GM23248 (cell line): ENCODE measurements at regions not wholly inside any gene's neighbourhood (a gene's known extent, or its start where the extent isn't known, plus 50 kb on each side); places are given as distances from the start of the nearest gene placed in this dataset.
"Not testable (repeated sequence)": the region's sequence is repeated elsewhere in the genome, so short reads cannot be mapped to it uniquely, and the experiment has no call there.

ENCODE experiments used
- DNase-seq: peaks from one replicate; pipeline ENCODE4 v3.0.0-alpha.2; 2015
- H2AFZ ChIP-seq: fragments of 200-600 bp; sonication (generic); 2 replicates; pipeline ENCODE4 v1.6.1; 2016; ENCODE audit warnings: antibody characterized with exemption
- H3F3A ChIP-seq: fragments of 200-600 bp; sonication (generic); 2 replicates; pipeline ENCODE4 v1.6.1; 2016; ENCODE audit warnings: mild to moderate bottlenecking, antibody characterized with exemption, mixed run types; ENCODE audit not compliant: insufficient read depth
- H3K27ac ChIP-seq: fragments of 200-600 bp; sonication (generic); 2 replicates; pipeline ENCODE4 v1.5.1; 2016; ENCODE audit warnings: mild to moderate bottlenecking
- H3K27me3 ChIP-seq: fragments of 200-600 bp; sonication (generic); replicated peaks from 2 replicates; pipeline ENCODE4 v1.6.1; 2016; ENCODE audit warnings: mild to moderate bottlenecking; ENCODE audit not compliant: insufficient read depth
- H3K36me3 ChIP-seq: fragments of 200-600 bp; sonication (generic); 2 replicates; pipeline ENCODE4 v1.6.1; 2016; ENCODE audit warnings: low read depth, mild to moderate bottlenecking
- H3K4me1 ChIP-seq: fragments of 200-600 bp; sonication (generic); 2 replicates; pipeline ENCODE4 v1.6.1; 2016; ENCODE audit warnings: mild to moderate bottlenecking; ENCODE audit not compliant: insufficient read depth
- H3K4me2 ChIP-seq: fragments of 200-600 bp; sonication (generic); one replicate; pipeline ENCODE4 v1.6.1; 2016; ENCODE audit warnings: mild to moderate bottlenecking; ENCODE audit not compliant: unreplicated experiment
- H3K4me3 ChIP-seq: fragments of 200-600 bp; sonication (generic); 2 replicates; pipeline ENCODE4 v1.5.1; 2016; ENCODE audit warnings: mild to moderate bottlenecking
- H3K79me2 ChIP-seq: fragments of 200-600 bp; sonication (generic); 2 replicates; pipeline ENCODE4 v1.6.1; 2016; ENCODE audit warnings: mild to moderate bottlenecking; ENCODE audit not compliant: insufficient read depth
- H3K9ac ChIP-seq: fragments of 200-600 bp; sonication (generic); 2 replicates; pipeline ENCODE4 v1.6.1; 2016; ENCODE audit warnings: mild to moderate bottlenecking
- H3K9me2 ChIP-seq: fragments of 200-600 bp; sonication (generic); 2 replicates; pipeline ENCODE4 v1.6.1; 2016; ENCODE audit warnings: mixed run types, mild to moderate bottlenecking, moderate library complexity; ENCODE audit not compliant: insufficient read depth
- H3K9me3 ChIP-seq: fragments of 200-600 bp; sonication (generic); one replicate; pipeline ENCODE4 v1.6.1; 2017; ENCODE audit warnings: low read depth
- H4K20me1 ChIP-seq: fragments of 200-600 bp; sonication (generic); 2 replicates; pipeline ENCODE4 v1.6.0; 2016; ENCODE audit not compliant: insufficient read depth
- EZH2 ChIP-seq: fragments of 200-600 bp; sonication (generic); IDR thresholded peaks from 2 replicates; pipeline ENCODE4 v1.6.1; 2018; ENCODE audit warnings: antibody characterized with exemption, mild to moderate bottlenecking; ENCODE audit not compliant: insufficient read depth, poor library complexity, severe bottlenecking
- EZH2phosphoT487 ChIP-seq: fragments of 200-600 bp; sonication (generic); IDR thresholded peaks from 2 replicates; pipeline ENCODE4 v1.6.1; 2018; ENCODE audit warnings: antibody characterized with exemption, moderate library complexity, mild to moderate bottlenecking, low read depth; ENCODE audit not compliant: insufficient read depth
- WGBS, 2 experiments: methylation state at CpG; one replicate each; pipeline ENCODE4 v1.1.6; 2015 to 2017; ENCODE audit warnings: low lambda C conversion rate in 2 of 2, low coverage in 1 of 2; ENCODE audit errors: missing lambda C conversion rate in 2 of 2; 5-methylcytosine and 5-hydroxymethylcytosine counted together
- in situ Hi-C: fragments of 300-500 bp; cut with MboI; formaldehyde crosslinking; loops from 2 replicates; pipeline ENCODE4 v1.15.0; 2020

DNA sequence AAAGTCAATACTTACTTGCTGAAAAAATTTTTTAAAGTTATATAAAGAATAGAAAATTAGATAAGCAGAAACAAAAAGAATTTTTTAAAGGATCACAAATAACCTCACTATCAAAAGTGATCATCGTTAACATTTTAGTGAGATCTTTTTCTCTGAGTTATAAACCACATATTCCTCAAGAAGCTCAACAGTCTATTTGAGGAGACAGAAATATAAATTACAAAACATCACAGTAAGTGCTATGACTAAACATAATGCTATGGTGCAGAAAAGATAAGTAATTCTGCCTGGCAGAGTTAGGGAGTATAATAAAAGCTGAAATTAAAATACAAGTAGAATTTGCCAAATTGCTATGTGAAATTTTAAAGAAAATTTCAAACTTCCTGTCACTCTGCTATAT is 226.7 kb downstream of the LMBRD1 start:
- Histone ChIP-seq H3K79me2 (no peaks in the 10 kb centered on the region), H3F3A (no peaks in the 10 kb centered on the region), H3K36me3 (no peaks in the 10 kb centered on the region), H3K27me3 (no peaks in the 10 kb centered on the region), H3K9me3 (no peaks in the 10 kb centered on the region), H2AFZ (no peak overlapping the region), H3K4me2 (no peak overlapping the region), H3K4me3 (no peak overlapping the region), H3K9me2 (no peaks in the 10 kb centered on the region), H3K9ac (no peak overlapping the region), H4K20me1 (no peaks in the 10 kb centered on the region), H3K27ac (no peak overlapping the region), H3K4me1 (no peaks in the 10 kb centered on the region)
- no peak for DNase-seq
- WGBS, 2 experiments, result 25 to 40% methylated on average over 1 of the region's 1 CpG
- in situ Hi-C loops, result no loop called here
- no peak for TF ChIP-seq EZH2
- TF ChIP-seq EZH2phosphoT487, result no peak

DNA sequence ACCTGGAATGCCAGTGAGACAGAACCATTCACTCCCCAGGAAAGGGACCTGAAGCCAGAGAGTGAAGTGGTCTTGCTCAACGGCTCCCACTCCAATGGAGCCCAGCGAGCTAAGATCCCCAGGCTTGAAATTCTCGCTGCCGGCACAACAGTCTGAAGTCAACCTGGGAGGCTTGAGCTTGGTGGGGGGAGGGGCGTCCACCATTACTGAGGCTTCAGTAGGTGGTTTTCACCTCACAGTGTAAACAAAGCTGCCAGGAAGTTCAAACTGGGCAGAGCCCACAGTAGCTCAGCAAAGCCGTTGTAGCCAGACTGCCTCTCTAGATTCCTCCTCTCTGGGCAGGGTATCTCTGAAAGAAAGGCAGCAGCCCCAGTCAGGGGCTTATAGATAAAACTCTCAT is 236.2 kb downstream of the LMBRD1 start:
- DNase-seq, H4K20me1 ChIP-seq, in situ Hi-C loops, H3K27ac ChIP-seq, H3K36me3 ChIP-seq, H3K9me3 ChIP-seq, H3K9ac ChIP-seq, H3F3A ChIP-seq, H2AFZ ChIP-seq, H3K4me2 ChIP-seq, H3K27me3 ChIP-seq, H3K9me2 ChIP-seq, H3K4me1 ChIP-seq, H3K4me3 ChIP-seq, H3K79me2 ChIP-seq: not testable (repeated sequence)
- WGBS, 2 experiments, result 34 to 36% methylated on average over 6 of the region's 6 CpGs

GRCh38 chr6:69555088-69555638 is 241.6 kb downstream of the LMBRD1 start:
- no peaks in the 10 kb centered on the region for H3K27me3 ChIP-seq
- no peak overlapping the region for H2AFZ ChIP-seq
- H3K4me2 ChIP-seq, result no peak overlapping the region
- H3F3A ChIP-seq, result no peaks in the 10 kb centered on the region
- 43 to 47% methylated on average over 2 of the region's 2 CpGs for WGBS, 2 experiments
- in situ Hi-C loops, result no loop called here
- H3K36me3 ChIP-seq, result no peaks in the 10 kb centered on the region
- no peaks in the 10 kb centered on the region for H3K9me2 ChIP-seq
- H4K20me1 ChIP-seq, result no peaks in the 10 kb centered on the region
- H3K4me3 ChIP-seq, result no peak overlapping the region
- no peak overlapping the region for H3K27ac ChIP-seq
- no peak for DNase-seq
- no peaks in the 10 kb centered on the region for H3K4me1 ChIP-seq
- no peak overlapping the region for H3K9ac ChIP-seq
- TF ChIP-seq EZH2, result no peak
- no peak for TF ChIP-seq EZH2phosphoT487
- H3K9me3 ChIP-seq, result no peaks in the 10 kb centered on the region
- H3K79me2 ChIP-seq, result no peaks in the 10 kb centered on the region

- no peaks in the 10 kb centered on the region for H3K9me2 ChIP-seq
- no peaks in the 10 kb centered on the region for H3K4me1 ChIP-seq
- no peak overlapping the region for H3K9ac ChIP-seq
- TF ChIP-seq EZH2phosphoT487 (no peak), EZH2 (no peak)
- H3K36me3 ChIP-seq, result no peaks in the 10 kb centered on the region
- no peaks in the 10 kb centered on the region for H4K20me1 ChIP-seq
- no peaks in the 10 kb centered on the region for H3K27me3 ChIP-seq
- H3K4me2 ChIP-seq, result no peak overlapping the region
- H3F3A ChIP-seq, result no peaks in the 10 kb centered on the region
- H3K4me3 ChIP-seq, result no peak overlapping the region
- H2AFZ ChIP-seq, result no peak overlapping the region
- no peaks in the 10 kb centered on the region for H3K79me2 ChIP-seq
- no peak for DNase-seq
- H3K9me3 ChIP-seq, result no peaks in the 10 kb centered on the region
- no peak overlapping the region for H3K27ac ChIP-seq
- 0 to 6% methylated on average over 1 of the region's 1 CpG for WGBS, 2 experiments
- in situ Hi-C loops, result no loop called here
Measured at GRCh38 chr6:69542494-69542893, 254.3 kb downstream of the LMBRD1 start.

DNA sequence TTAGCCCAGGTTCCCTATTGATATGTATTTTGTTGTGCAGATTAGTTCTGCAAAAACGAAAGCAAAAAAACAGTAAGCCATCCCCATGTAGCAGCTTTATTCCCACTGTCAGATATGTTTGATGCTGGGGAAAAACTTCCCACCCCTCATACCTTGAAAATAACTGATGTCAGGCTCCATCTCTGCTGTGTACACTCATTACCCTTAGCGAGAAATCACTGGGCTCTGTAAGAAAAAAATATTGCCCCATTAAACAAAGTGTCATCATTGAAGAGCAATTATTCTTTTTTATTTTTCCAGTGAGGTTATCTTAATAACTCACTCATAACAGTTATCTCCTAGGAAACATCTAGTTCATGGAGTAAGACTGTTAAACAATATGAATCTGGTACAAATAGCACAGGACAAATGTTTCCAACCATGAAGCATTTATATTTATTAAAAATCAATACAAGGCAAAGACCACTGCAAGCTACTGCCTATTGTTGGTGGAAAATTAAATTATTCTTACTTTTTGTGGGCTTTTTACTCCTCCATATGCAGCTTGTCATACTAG is 268.8 kb downstream of the LMBRD1 start:
- no peak for TF ChIP-seq EZH2phosphoT487
- no peak for TF ChIP-seq EZH2
- no peaks in the 10 kb centered on the region for H3K27me3 ChIP-seq
- no peak overlapping the region for H3K9ac ChIP-seq
- H3K9me3 ChIP-seq, result no peaks in the 10 kb centered on the region
- no peak overlapping the region for H3K4me3 ChIP-seq
- no peak for DNase-seq
- no peak overlapping the region for H3K27ac ChIP-seq
- H4K20me1 ChIP-seq, result no peaks in the 10 kb centered on the region
- H3K4me2 ChIP-seq, result no peak overlapping the region
- in situ Hi-C loops, result no loop called here
- 14 to 20% methylated on average over 2 of the region's 2 CpGs for WGBS, 2 experiments
- H3K9me2 ChIP-seq, result no peaks in the 10 kb centered on the region
- H3K36me3 ChIP-seq, result no peaks in the 10 kb centered on the region
- no peak overlapping the region for H2AFZ ChIP-seq
- H3K79me2 ChIP-seq, result no peaks in the 10 kb centered on the region
- no peaks in the 10 kb centered on the region for H3K4me1 ChIP-seq
- H3F3A ChIP-seq, result no peaks in the 10 kb centered on the region

DNA sequence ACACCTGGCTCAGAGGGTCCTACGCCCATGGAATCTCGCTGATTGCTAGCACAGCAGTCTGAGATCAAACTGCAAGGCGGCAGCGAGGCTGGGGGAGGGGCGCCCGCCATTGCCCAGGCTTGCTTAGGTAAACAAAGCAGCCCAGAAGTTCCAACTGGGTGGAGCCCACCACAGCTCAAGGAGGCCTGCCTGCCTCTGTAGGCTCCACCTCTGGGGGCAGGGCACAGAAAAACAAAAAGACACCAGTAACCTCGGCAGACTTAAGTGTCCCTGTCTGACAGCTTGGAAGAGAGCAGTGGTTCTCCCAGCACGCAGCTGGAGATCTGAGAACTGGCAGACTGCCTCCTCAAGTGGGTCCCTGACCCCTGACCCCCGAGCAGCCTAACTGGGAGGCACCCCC is 281.3 kb downstream of the LMBRD1 start:
- H4K20me1 ChIP-seq, H2AFZ ChIP-seq, H3K9me3 ChIP-seq, H3K36me3 ChIP-seq, in situ Hi-C loops, H3F3A ChIP-seq, H3K9ac ChIP-seq, H3K27ac ChIP-seq, DNase-seq, H3K4me1 ChIP-seq, H3K79me2 ChIP-seq, H3K9me2 ChIP-seq, H3K27me3 ChIP-seq, H3K4me2 ChIP-seq, H3K4me3 ChIP-seq: not testable (repeated sequence)
- 60 to 65% methylated on average over 5 to 7 of the region's 9 CpGs for WGBS, 2 experiments
